Ascending aorta (tissue), 2 donors: ENCODE measurements at regions not wholly inside any gene's neighbourhood (a gene's known extent, or its start where the extent isn't known, plus 50 kb on each side); places are given as distances from the start of the nearest gene placed in this dataset.

Experiments used
- DNase-seq, 2 donors: peaks; one replicate each; pipeline ENCODE4 v3.0.0-alpha.2; 2019; ENCODE audit warnings: low spot score in 2 of 2
- H3K27ac ChIP-seq, 2 donors: fragments of 200-600 bp; sonication (generic); one replicate each; pipeline ENCODE4 v1.5.1; 2016 to 2017; ENCODE audit warnings: mild to moderate bottlenecking in 1 of 2
- H3K27me3 ChIP-seq: fragments of 200-600 bp; sonication (generic); one replicate; pipeline ENCODE4 v1.5.1; 2017
- H3K36me3 ChIP-seq, 2 donors: fragments of 200-600 bp; sonication (generic); one replicate each; pipeline ENCODE4 v1.5.1; 2016
- H3K4me1 ChIP-seq, 2 donors: fragments of 200-600 bp; sonication (generic); one replicate each; pipeline ENCODE4 v1.5.1; 2016 to 2017; ENCODE audit warnings: mild to moderate bottlenecking in 1 of 2
- H3K4me3 ChIP-seq, 2 donors: fragments of 200-600 bp; sonication (generic); one replicate each; pipeline ENCODE4 v1.5.1; 2016 to 2017; ENCODE audit warnings: mild to moderate bottlenecking in 1 of 2
- H3K9me3 ChIP-seq, 2 donors: fragments of 200-600 bp; sonication (generic); one replicate each; pipeline ENCODE4 v1.5.1; 2016
- CTCF ChIP-seq, 3 experiments: fragments of 200-600 bp in 2 of 3; fragments of 450-650 bp in 1 of 3; sonication (generic) in 2 of 3; IDR thresholded peaks; one replicate each; pipeline ENCODE4 v1.5.1; 2016 to 2019; ENCODE audit warnings: antibody characterized with exemption in 3 of 3, mild to moderate bottlenecking in 1 of 3, moderate library complexity in 1 of 3
- intact Hi-C: fragments of 100-400 bp; cut with DNase I; formaldehyde crosslinking; loops from one replicate; pipeline ENCODE4 v1.15.1; 2023

- peaks cover 6 to 20% of the 10 kb centered on the region in 2 donors for H3K4me1 ChIP-seq
- no peaks in the 10 kb centered on the region for H3K36me3 ChIP-seq
- H3K9me3 ChIP-seq: no peaks in the 10 kb centered on the region
- H3K27me3 ChIP-seq: no peaks in the 10 kb centered on the region
- intact Hi-C loops: no loop called here
- H3K4me3 ChIP-seq: no peak overlapping the region
- no peak for TF ChIP-seq CTCF (IDR thresholded peaks at IDR 0.05)
- H3K27ac ChIP-seq: no peak overlapping the region
- DNase-seq: no peak
Observed at GRCh38 chr11:69413015-69413801, 68.3 kb upstream of the LINC01488 start.

GRCh38 chr11:69413993-69414392 lies 67.5 kb upstream of the LINC01488 start:
- H3K4me1 ChIP-seq: peaks cover 6 to 20% of the 10 kb centered on the region in 2 donors
- H3K27ac ChIP-seq: no peak overlapping the region
- no peak overlapping the region for H3K4me3 ChIP-seq
- no peaks in the 10 kb centered on the region for H3K36me3 ChIP-seq
- no peaks in the 10 kb centered on the region for H3K27me3 ChIP-seq
- no peak for DNase-seq
- TF ChIP-seq CTCF (IDR thresholded peaks at IDR 0.05): no peak
- intact Hi-C loops: no loop called here
- H3K9me3 ChIP-seq: no peaks in the 10 kb centered on the region

- Histone ChIP-seq H3K27ac (peak overlapping the region in 1 of 2 donors; percentile 63), H3K27me3 (no peaks in the 10 kb centered on the region), H3K9me3 (no peaks in the 10 kb centered on the region), H3K4me3 (no peak overlapping the region), H3K4me1 (peaks cover 6 to 20% of the 10 kb centered on the region in 2 donors), H3K36me3 (no peaks in the 10 kb centered on the region)
- TF ChIP-seq CTCF (IDR thresholded peaks at IDR 0.05): no peak
- no peak for DNase-seq
- intact Hi-C loops: loop anchor here (5.0 kb wide), 2 partner anchors 117 to 228 kb away; partner anchors contain the start of gene CCND1
Observed at GRCh38 chr11:69414773-69415187, 66.7 kb upstream of the LINC01488 start.

GRCh38 chr11:69415411-69416142 lies 65.9 kb upstream of the LINC01488 start:
- Histone ChIP-seq H3K27ac (peak overlapping the region; percentile 63 to 66), H3K4me3 (no peak overlapping the region), H3K36me3 (no peaks in the 10 kb centered on the region), H3K9me3 (no peaks in the 10 kb centered on the region), H3K4me1 (peaks cover 6 to 28% of the 10 kb centered on the region in 2 donors), H3K27me3 (no peaks in the 10 kb centered on the region)
- no peak for TF ChIP-seq CTCF (IDR thresholded peaks at IDR 0.05)
- DNase-seq: no peak
- intact Hi-C loops: loop anchor here (1.0 to 5.0 kb wide), 3 partner anchors 118 to 227 kb away; partner anchors contain the start of gene CCND1

- DNase-seq: no peak
- H3K4me1 ChIP-seq: peaks cover 6 to 32% of the 10 kb centered on the region in 2 donors
- peak overlapping the region; percentile 63 to 66 for H3K27ac ChIP-seq
Observed at GRCh38 chr11:69416143-69416515, 65.3 kb upstream of the LINC01488 start.

More at GRCh38 chr11:69416143-69416515, 65.3 kb upstream of the LINC01488 start:
- Histone ChIP-seq H3K4me3 (no peak overlapping the region), H3K9me3 (no peaks in the 10 kb centered on the region), H3K36me3 (no peaks in the 10 kb centered on the region), H3K27me3 (no peaks in the 10 kb centered on the region)
- no peak for TF ChIP-seq CTCF (IDR thresholded peaks at IDR 0.05)
- intact Hi-C loops: loop anchor here (1.0 to 5.0 kb wide), 3 partner anchors 119 to 226 kb away; partner anchors contain the start of gene CCND1
